Epithelial cell of proximal tubule (primary cell): ENCODE measurements at regions not wholly inside any gene's neighbourhood (a gene's known extent, or its start where the extent isn't known, plus 50 kb on each side); places are given as distances from the start of the nearest gene placed in this dataset.

ENCODE experiments used
- DNase-seq: peaks from one replicate; pipeline ENCODE4 v3.0.0-alpha.2; 2011; ENCODE audit warnings: low read depth
- H3K4me3 ChIP-seq: 2 replicates; pipeline ENCODE4 v1.5.1; 2011; ENCODE audit warnings: low read depth, mild to moderate bottlenecking, low read length
- TF ChIP-seq, protein P1 (sequence below): conservative IDR thresholded peaks from 2 replicates; pipeline ENCODE4 v1.5.1; 2012; ENCODE audit warnings: low read depth, mild to moderate bottlenecking, low read length

DNA sequence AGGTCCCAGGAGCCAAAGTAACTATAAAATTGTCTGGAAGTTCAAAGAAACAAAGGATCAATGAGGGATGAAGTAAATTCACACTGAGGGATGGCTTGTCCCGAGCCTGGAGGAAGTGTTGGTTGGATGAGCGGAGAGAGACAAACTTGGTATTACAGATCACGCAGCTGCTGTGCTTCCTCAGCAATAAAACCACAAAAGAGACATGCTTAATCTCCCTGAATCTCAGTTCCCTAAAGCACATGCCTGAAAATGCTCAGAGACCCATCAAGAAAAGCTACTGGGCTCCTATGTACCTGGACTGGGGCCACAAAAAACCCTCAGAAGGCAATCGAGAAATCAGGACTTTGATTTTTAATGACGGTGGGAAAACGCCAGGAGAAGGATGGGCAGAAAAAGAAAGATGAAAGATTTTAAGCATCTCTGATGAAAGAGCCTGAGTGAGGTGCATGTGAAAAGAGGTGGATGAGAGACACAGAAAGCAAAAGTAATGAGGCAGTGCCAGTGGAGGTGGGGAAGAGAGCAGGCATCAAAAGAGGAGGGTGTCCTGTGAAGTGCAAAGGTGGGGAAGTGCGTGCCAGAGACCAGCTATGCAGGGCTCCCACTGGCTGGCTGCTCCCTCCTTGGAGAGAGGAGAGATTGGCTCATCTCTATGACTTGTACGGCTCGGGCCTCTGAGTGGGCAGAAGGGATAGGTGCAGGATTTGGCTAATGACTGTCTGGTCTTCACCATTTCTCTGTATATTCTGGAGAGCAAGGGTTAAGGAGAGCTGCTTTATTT, 143.7 kb downstream of the ABCC12 start:
- no peak for DNase-seq
- TF ChIP-seq, protein P1, sequence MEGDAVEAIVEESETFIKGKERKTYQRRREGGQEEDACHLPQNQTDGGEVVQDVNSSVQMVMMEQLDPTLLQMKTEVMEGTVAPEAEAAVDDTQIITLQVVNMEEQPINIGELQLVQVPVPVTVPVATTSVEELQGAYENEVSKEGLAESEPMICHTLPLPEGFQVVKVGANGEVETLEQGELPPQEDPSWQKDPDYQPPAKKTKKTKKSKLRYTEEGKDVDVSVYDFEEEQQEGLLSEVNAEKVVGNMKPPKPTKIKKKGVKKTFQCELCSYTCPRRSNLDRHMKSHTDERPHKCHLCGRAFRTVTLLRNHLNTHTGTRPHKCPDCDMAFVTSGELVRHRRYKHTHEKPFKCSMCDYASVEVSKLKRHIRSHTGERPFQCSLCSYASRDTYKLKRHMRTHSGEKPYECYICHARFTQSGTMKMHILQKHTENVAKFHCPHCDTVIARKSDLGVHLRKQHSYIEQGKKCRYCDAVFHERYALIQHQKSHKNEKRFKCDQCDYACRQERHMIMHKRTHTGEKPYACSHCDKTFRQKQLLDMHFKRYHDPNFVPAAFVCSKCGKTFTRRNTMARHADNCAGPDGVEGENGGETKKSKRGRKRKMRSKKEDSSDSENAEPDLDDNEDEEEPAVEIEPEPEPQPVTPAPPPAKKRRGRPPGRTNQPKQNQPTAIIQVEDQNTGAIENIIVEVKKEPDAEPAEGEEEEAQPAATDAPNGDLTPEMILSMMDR, result no peak
- no peak overlapping the region for H3K4me3 ChIP-seq

DNA sequence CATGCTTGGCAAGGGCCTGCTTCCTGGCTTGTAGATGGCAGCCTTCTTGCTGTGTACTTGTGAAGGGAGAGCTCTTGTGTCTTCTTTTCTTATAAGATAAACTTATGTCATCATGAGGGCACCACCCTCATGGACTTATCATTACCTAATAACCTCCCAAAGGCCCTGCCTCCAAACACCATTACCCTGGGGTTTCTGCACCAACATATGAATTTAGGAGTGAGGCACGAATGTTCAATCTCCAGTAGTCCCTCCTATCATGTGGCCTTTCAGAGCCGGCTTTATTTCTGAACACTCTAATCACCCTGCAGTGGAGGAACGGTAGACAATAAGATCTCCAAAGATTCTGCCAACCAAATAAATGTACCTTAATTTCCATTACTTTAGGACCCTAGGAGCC, 144.3 kb downstream of the ABCC12 start:
- no peak overlapping the region for H3K4me3 ChIP-seq
- DNase-seq, result no peak
- TF ChIP-seq, protein P1, result no peak

- H3K4me3 ChIP-seq, result no peak overlapping the region
- TF ChIP-seq, protein P1, result no peak
- no peak for DNase-seq
Observed at GRCh38 chr16:48008011-48008525, 147.7 kb downstream of the ABCC12 start.

GRCh38 chr16:48004141-48004695, 151.6 kb downstream of the ABCC12 start:
- no peak overlapping the region for H3K4me3 ChIP-seq
- TF ChIP-seq, protein P1, result no peak
- DNase-seq, result no peak

DNA sequence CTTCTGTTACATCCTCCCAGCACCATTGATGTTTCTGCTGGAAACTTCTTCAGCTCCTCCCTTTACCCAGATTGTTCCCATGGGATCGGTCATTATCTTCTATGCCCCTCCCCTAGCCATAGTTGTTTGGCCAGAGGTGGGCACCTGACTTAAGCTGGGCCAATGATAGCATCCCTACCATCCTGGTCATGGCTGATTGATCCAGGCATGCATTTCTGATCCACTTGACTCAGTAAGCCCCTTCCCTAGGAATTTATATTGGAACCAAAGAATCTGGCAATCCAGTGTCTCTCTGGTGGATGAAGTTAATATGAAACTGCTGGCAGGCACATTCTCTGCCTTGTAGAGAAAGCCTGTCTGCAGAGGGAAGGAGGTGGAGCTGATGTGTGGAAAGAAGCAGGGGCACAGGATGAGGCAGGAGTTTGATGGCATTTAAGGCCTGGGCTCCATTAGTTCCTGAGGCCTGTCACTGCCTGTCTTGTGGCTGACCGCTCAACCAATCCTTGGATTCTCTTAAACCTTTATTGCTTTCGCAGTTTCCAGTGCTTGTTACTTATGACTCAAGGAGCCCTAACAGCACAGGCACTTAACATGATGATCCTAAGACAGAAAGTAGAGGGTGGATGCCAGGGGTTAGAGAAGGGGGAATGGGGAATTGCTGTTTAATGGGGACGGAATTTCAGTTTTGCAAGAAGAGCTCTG, 152.4 kb downstream of the ABCC12 start:
- H3K4me3 ChIP-seq, result no peak overlapping the region
- DNase-seq, result peak; percentile 95
- TF ChIP-seq, protein P1, result no peak

DNA sequence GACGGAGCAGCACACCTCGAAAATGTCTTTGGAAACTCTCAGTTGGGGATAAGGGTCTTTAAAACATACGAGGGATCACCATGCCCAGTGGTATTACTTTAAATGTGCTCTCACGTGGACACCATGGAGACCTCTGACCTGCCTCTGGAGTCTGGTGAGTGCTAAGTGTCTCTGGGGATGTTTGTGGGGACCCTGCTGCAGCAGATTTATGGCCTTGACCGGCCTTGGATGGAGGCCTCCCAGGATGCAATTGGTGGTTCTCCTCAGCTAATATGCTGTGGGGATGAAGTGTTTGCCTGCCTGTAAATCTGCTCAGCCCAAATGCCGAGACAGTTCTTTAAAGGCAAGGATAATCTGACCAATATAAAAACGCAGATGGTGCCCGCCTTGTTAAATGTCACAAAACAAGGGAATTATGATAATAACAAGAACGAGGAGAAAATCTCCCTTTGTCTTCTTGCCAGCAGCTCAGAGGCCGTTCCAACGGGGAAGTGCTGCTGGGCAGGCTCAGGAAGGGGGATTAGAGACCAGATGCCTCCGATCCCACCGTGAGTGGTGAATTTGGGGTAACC, 154.4 kb downstream of the ABCC12 start:
- DNase-seq, result no peak
- H3K4me3 ChIP-seq, result no peak overlapping the region
- TF ChIP-seq, protein P1, result no peak
